ENCODE measurements at regions not wholly inside any gene's neighbourhood (a gene's known extent, or its start where the extent isn't known, plus 50 kb on each side); places are given as distances from the start of the nearest gene placed in this dataset.

- no peaks in the 10 kb centered on the region for H3K27me3 ChIP-seq (ENCODE audit: insufficient read depth, poor library complexity, severe bottlenecking)
- no peak for DNase-seq (ENCODE audit: low read depth in 1 of 2, low spot score in 1 of 2)
- no peak overlapping the region for H3K27ac ChIP-seq (replicated peaks)
- no peak overlapping the region for H3K4me3 ChIP-seq (replicated peaks; ENCODE audit: insufficient read depth, low read length)
- no peak for TF ChIP-seq POLR2AphosphoS5 (IDR thresholded peaks at IDR 0.05; ENCODE audit: low read depth)
- no peak for TF ChIP-seq GABPA (IDR thresholded peaks at IDR 0.05; ENCODE audit: low read depth)
- no peak for TF ChIP-seq SPI1 (IDR thresholded peaks at IDR 0.05; ENCODE audit: borderline replicate concordance, low read depth)
- no peak for TF ChIP-seq CTCF (IDR thresholded peaks at IDR 0.05; ENCODE audit: insufficient read depth, low read length)
- TF ChIP-seq REST (IDR thresholded peaks at IDR 0.05; ENCODE audit: insufficient replicate concordance, low read depth) = no peak
Measured at GRCh38 chr12:98360401-98360800, 155.0 kb upstream of the TMPO start.

- DNase-seq (ENCODE audit: low read depth in 1 of 2, low spot score in 1 of 2) = no peak
- TF ChIP-seq REST (IDR thresholded peaks at IDR 0.05; ENCODE audit: insufficient replicate concordance, low read depth) = no peak
- no peak for TF ChIP-seq CTCF (IDR thresholded peaks at IDR 0.05; ENCODE audit: insufficient read depth, low read length)
- no peak for TF ChIP-seq GABPA (IDR thresholded peaks at IDR 0.05; ENCODE audit: low read depth)
- no peak overlapping the region for H3K4me3 ChIP-seq (replicated peaks; ENCODE audit: insufficient read depth, low read length)
- no peak overlapping the region for H3K27ac ChIP-seq (replicated peaks)
- peaks cover 5% of the 10 kb centered on the region for H3K27me3 ChIP-seq (ENCODE audit: insufficient read depth, poor library complexity, severe bottlenecking)
Measured at GRCh38 chr12:98369581-98369980, 145.8 kb upstream of the TMPO start.

- TF ChIP-seq CTCF (IDR thresholded peaks at IDR 0.05; ENCODE audit: insufficient read depth, low read length) (no peak), POLR2AphosphoS5 (IDR thresholded peaks at IDR 0.05; ENCODE audit: low read depth) (no peak), SPI1 (IDR thresholded peaks at IDR 0.05; ENCODE audit: borderline replicate concordance, low read depth) (no peak)
- Histone ChIP-seq H3K27ac (replicated peaks) (no peak overlapping the region), H3K4me3 (replicated peaks; ENCODE audit: insufficient read depth, low read length) (no peak overlapping the region), H3K27me3 (ENCODE audit: insufficient read depth, poor library complexity, severe bottlenecking) (peaks cover 12% of the 10 kb centered on the region)
- no peak for DNase-seq (ENCODE audit: low read depth in 1 of 2, low spot score in 1 of 2)
Measured at GRCh38 chr12:98370976-98371375, 144.4 kb upstream of the TMPO start.

- TF ChIP-seq SPI1 (IDR thresholded peaks at IDR 0.05; ENCODE audit: borderline replicate concordance, low read depth) (no peak), CTCF (IDR thresholded peaks at IDR 0.05; ENCODE audit: insufficient read depth, low read length) (no peak), POLR2AphosphoS5 (IDR thresholded peaks at IDR 0.05; ENCODE audit: low read depth) (no peak), REST (IDR thresholded peaks at IDR 0.05; ENCODE audit: insufficient replicate concordance, low read depth) (no peak), GABPA (IDR thresholded peaks at IDR 0.05; ENCODE audit: low read depth) (no peak)
- Histone ChIP-seq H3K27me3 (ENCODE audit: insufficient read depth, poor library complexity, severe bottlenecking) (peaks cover 15% of the 10 kb centered on the region), H3K4me3 (replicated peaks; ENCODE audit: insufficient read depth, low read length) (no peak overlapping the region), H3K27ac (replicated peaks) (no peak overlapping the region)
- no peak for DNase-seq (ENCODE audit: low read depth in 1 of 2, low spot score in 1 of 2)
Measured at GRCh38 chr12:98371419-98371818, 144.0 kb upstream of the TMPO start.

All from HL-60 (cell line).